Daoy (cell line): ENCODE measurements at regions not wholly inside any gene's neighbourhood (a gene's known extent, or its start where the extent isn't known, plus 50 kb on each side); places are given as distances from the start of the nearest gene placed in this dataset.

Experiments used
- DNase-seq: peaks from one replicate; pipeline ENCODE4 v3.0.0-alpha.2; 2015; ENCODE audit warnings: low read depth

- no peak for DNase-seq
These were observed 186.5 kb upstream of the KLHL29 start for GRCh38 chr2:23198316-23199114.

GRCh38 chr2:23199115-23199918 lies 185.7 kb upstream of the KLHL29 start:
- DNase-seq: peak; percentile 47

GRCh38 chr2:23200068-23200786 lies 184.8 kb upstream of the KLHL29 start:
- no peak for DNase-seq

GRCh38 chr2:23200787-23201114 lies 184.2 kb upstream of the KLHL29 start:
- no peak for DNase-seq

GRCh38 chr2:23203383-23203782 lies 181.6 kb upstream of the KLHL29 start:
- no peak for DNase-seq

- DNase-seq: no peak
These were observed 180.2 kb upstream of the KLHL29 start for GRCh38 chr2:23204685-23205242.

- DNase-seq: no peak
These were observed 178.3 kb upstream of the KLHL29 start for GRCh38 chr2:23206650-23207049.

- DNase-seq: no peak
These were observed 177.1 kb upstream of the KLHL29 start for GRCh38 chr2:23207871-23208270.

- no peak for DNase-seq
These were observed 176.6 kb upstream of the KLHL29 start for GRCh38 chr2:23208339-23208738.

GRCh38 chr2:23209059-23209458 lies 175.9 kb upstream of the KLHL29 start:
- no peak for DNase-seq

GRCh38 chr2:23211987-23212583 lies 172.9 kb upstream of the KLHL29 start:
- no peak for DNase-seq

GRCh38 chr2:23213196-23213595 lies 171.8 kb upstream of the KLHL29 start:
- DNase-seq: no peak

GRCh38 chr2:23215016-23215415 lies 170.0 kb upstream of the KLHL29 start:
- DNase-seq: no peak

GRCh38 chr2:23219666-23220065 lies 165.3 kb upstream of the KLHL29 start:
- no peak for DNase-seq

- DNase-seq: no peak
These were observed 164.4 kb upstream of the KLHL29 start for GRCh38 chr2:23220513-23221094.

GRCh38 chr2:23221236-23221635 lies 163.7 kb upstream of the KLHL29 start:
- DNase-seq: no peak

GRCh38 chr2:23221901-23222300 lies 163.1 kb upstream of the KLHL29 start:
- no peak for DNase-seq

- no peak for DNase-seq
These were observed 154.1 kb upstream of the KLHL29 start for GRCh38 chr2:23230885-23231284.

- DNase-seq: no peak
These were observed 153.1 kb upstream of the KLHL29 start for GRCh38 chr2:23231865-23232264.

GRCh38 chr2:23235292-23235691 lies 149.7 kb upstream of the KLHL29 start:
- DNase-seq: peak; percentile 80

GRCh38 chr2:23235736-23236135 lies 149.2 kb upstream of the KLHL29 start:
- DNase-seq: no peak

GRCh38 chr2:23237147-23237546 lies 147.8 kb upstream of the KLHL29 start:
- DNase-seq: no peak
